Smooth muscle cell (in vitro differentiated cells): ENCODE measurements at regions not wholly inside any gene's neighbourhood (a gene's known extent, or its start where the extent isn't known, plus 50 kb on each side); places are given as distances from the start of the nearest gene placed in this dataset.

Experiments used
- DNase-seq: peaks from one replicate; lab custom pipeline; 2025; ENCODE audit not compliant: unreplicated experiment; lab: John Stamatoyannopoulos, UW
- H2AFZ ChIP-seq: fragments of 200-600 bp; sonication (generic); 2 replicates; pipeline ENCODE4 v1.6.0; 2016; ENCODE audit warnings: antibody characterized with exemption, low read depth, mild to moderate bottlenecking
- H3F3A ChIP-seq: fragments of 200-600 bp; sonication (generic); 2 replicates; pipeline ENCODE4 v1.6.0; 2017; ENCODE audit warnings: antibody characterized with exemption, low read depth
- H3K27ac ChIP-seq: fragments of 200-600 bp; sonication (generic); 2 replicates; pipeline ENCODE4 v1.5.1; 2016; ENCODE audit warnings: low read depth, mild to moderate bottlenecking
- H3K27me3 ChIP-seq: fragments of 200-600 bp; sonication (generic); 2 replicates; pipeline ENCODE4 v1.6.1; 2016; ENCODE audit warnings: low read depth, mild to moderate bottlenecking
- H3K36me3 ChIP-seq: fragments of 200-600 bp; sonication (generic); 2 replicates; pipeline ENCODE4 v1.5.1; 2016; ENCODE audit warnings: low read depth
- H3K4me1 ChIP-seq: fragments of 200-600 bp; sonication (generic); 2 replicates; pipeline ENCODE4 v1.5.1; 2016; ENCODE audit warnings: low read depth
- H3K4me2 ChIP-seq: fragments of 200-600 bp; sonication (generic); 2 replicates; pipeline ENCODE4 v1.6.0; 2016; ENCODE audit warnings: mild to moderate bottlenecking
- H3K4me3 ChIP-seq: fragments of 200-600 bp; sonication (generic); 2 replicates; pipeline ENCODE4 v1.5.1; 2016; ENCODE audit warnings: mild to moderate bottlenecking
- H3K79me2 ChIP-seq: fragments of 200-600 bp; sonication (generic); 2 replicates; pipeline ENCODE4 v1.6.0; 2016; ENCODE audit warnings: low read depth, mild to moderate bottlenecking
- H3K9ac ChIP-seq: fragments of 200-600 bp; sonication (generic); 2 replicates; pipeline ENCODE4 v1.6.0; 2016; ENCODE audit warnings: low read depth
- H3K9me3 ChIP-seq: fragments of 200-600 bp; sonication (generic); replicated peaks from 2 replicates; pipeline ENCODE4 v1.5.1; 2016; ENCODE audit warnings: low read depth
- H4K20me1 ChIP-seq: fragments of 200-600 bp; sonication (generic); 2 replicates; pipeline ENCODE4 v1.6.0; 2016; ENCODE audit warnings: low read depth
- CTCF ChIP-seq: fragments of 200-600 bp; sonication (generic); IDR thresholded peaks from 2 replicates; pipeline ENCODE4 v1.5.1; 2017; ENCODE audit warnings: borderline replicate concordance, mild to moderate bottlenecking, antibody characterized with exemption; ENCODE audit not compliant: insufficient read depth, poor library complexity, severe bottlenecking
- WGBS: methylation state at CpG from one replicate; pipeline ENCODE4 v1.1.7; 2016; ENCODE audit warnings: low lambda C conversion rate; 5-methylcytosine and 5-hydroxymethylcytosine counted together

DNA sequence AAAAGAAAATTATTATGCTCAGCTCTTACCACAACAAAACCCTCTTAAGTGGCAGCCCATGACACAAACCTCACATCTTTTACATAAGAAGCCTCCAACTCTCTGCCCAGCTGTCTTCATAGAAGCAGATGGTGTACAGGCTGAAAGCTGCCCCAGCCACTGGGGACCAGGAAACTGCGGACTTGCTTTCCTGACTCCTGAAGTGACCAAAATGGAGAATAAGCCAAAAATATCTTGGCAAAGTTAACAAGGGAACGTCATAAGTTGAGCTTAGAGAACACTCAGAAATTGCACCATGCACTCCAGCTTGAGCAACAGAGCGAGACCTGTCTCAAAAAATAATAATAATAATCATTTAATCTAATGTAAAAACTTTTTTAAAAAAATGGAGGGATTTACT, 160.3 kb upstream of the CDYL start:
- no peak for TF ChIP-seq CTCF
- Histone ChIP-seq H3K79me2 (no peaks in the 10 kb centered on the region), H3K27me3 (no peaks in the 10 kb centered on the region), H2AFZ (no peak overlapping the region), H3K4me3 (no peak overlapping the region), H3K36me3 (no peaks in the 10 kb centered on the region), H3K4me1 (no peaks in the 10 kb centered on the region), H3K4me2 (no peak overlapping the region), H3K27ac (no peak overlapping the region), H3K9me3 (no peaks in the 10 kb centered on the region), H3F3A (peaks cover 1% of the 10 kb centered on the region), H4K20me1 (no peaks in the 10 kb centered on the region), H3K9ac (no peak overlapping the region)
- WGBS = 88% methylated on average over 3 of the region's 3 CpGs
- DNase-seq = no peak

GRCh38 chr6:4615231-4615630, 161.0 kb upstream of the CDYL start:
- no peaks in the 10 kb centered on the region for H4K20me1 ChIP-seq

DNA sequence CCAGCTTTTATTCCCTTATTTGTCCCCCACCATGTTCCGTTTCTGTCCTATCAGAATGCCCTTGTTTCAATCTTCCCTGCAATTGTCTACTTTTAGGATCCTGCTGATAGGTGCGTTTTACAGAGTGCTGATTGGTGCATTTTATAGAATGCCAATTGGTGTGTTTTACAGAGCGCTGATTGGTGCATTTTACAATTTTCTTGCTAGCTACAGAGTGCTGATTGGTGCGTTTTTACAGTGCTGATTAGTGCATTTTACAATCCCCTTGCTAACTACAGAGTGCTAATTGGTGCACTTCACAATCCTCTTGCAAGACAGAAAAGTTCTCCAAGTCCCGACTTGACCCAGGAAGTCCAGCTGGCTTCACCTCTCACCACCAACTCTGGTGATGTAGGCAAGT, 161.6 kb upstream of the CDYL start:
- Histone ChIP-seq H4K20me1 (no peaks in the 10 kb centered on the region), H3F3A (peaks cover 6% of the 10 kb centered on the region), H3K27me3 (no peaks in the 10 kb centered on the region), H3K4me3 (no peak overlapping the region), H3K4me2 (no peak overlapping the region), H3K27ac (no peak overlapping the region), H3K9me3 (no peaks in the 10 kb centered on the region), H3K79me2 (no peaks in the 10 kb centered on the region), H3K9ac (no peak overlapping the region), H3K4me1 (peaks cover 4% of the 10 kb centered on the region), H3K36me3 (no peaks in the 10 kb centered on the region), H2AFZ (no peak overlapping the region)
- DNase-seq = no peak
- TF ChIP-seq CTCF = no peak
- 92% methylated on average over 5 of the region's 5 CpGs for WGBS

More at GRCh38 chr6:4615231-4615630, 161.0 kb upstream of the CDYL start:
- DNase-seq = no peak
- H3K4me2 ChIP-seq = no peak overlapping the region
- TF ChIP-seq CTCF = no peak
- no peak overlapping the region for H3K27ac ChIP-seq
- no peak overlapping the region for H3K9ac ChIP-seq
- H3K79me2 ChIP-seq = no peaks in the 10 kb centered on the region
- no peaks in the 10 kb centered on the region for H3K36me3 ChIP-seq
- no peak overlapping the region for H3K4me3 ChIP-seq
- no peaks in the 10 kb centered on the region for H3K27me3 ChIP-seq
- H3F3A ChIP-seq = peaks cover 6% of the 10 kb centered on the region
- no peak overlapping the region for H2AFZ ChIP-seq
- no peaks in the 10 kb centered on the region for H3K9me3 ChIP-seq
- H3K4me1 ChIP-seq = peaks cover 1% of the 10 kb centered on the region
- WGBS = 96% methylated on average over 6 of the region's 6 CpGs

- no peaks in the 10 kb centered on the region for H3K27me3 ChIP-seq
Measured at GRCh38 chr6:4613795-4614194, 162.4 kb upstream of the CDYL start.

More at GRCh38 chr6:4613795-4614194, 162.4 kb upstream of the CDYL start:
- Histone ChIP-seq H3K4me3 (no peak overlapping the region), H3K4me1 (peaks cover 4% of the 10 kb centered on the region), H3K27ac (no peak overlapping the region), H3F3A (peaks cover 6% of the 10 kb centered on the region), H3K79me2 (no peaks in the 10 kb centered on the region), H2AFZ (no peak overlapping the region), H4K20me1 (no peaks in the 10 kb centered on the region), H3K4me2 (no peak overlapping the region), H3K9me3 (no peaks in the 10 kb centered on the region), H3K36me3 (no peaks in the 10 kb centered on the region), H3K9ac (no peak overlapping the region)
- TF ChIP-seq CTCF = no peak
- no peak for DNase-seq
- WGBS = over 99% methylated on average over 5 of the region's 5 CpGs
